ENCODE measurements at regions not wholly inside any gene's neighbourhood (a gene's known extent, or its start where the extent isn't known, plus 50 kb on each side); places are given as distances from the start of the nearest gene placed in this dataset.
"Not testable (repeated sequence)": the region's sequence is repeated elsewhere in the genome, so short reads cannot be mapped to it uniquely, and the experiment has no call there.

- Mint-ChIP-seq H3K4me1 (ENCODE audit: insufficient read depth, unreplicated experiment) (no peaks in the 10 kb centered on the region), H3K27ac (ENCODE audit: low read depth, unreplicated experiment) (no peak overlapping the region), H3K36me3 (ENCODE audit: insufficient read depth, unreplicated experiment) (no peaks in the 10 kb centered on the region), H3K4me3 (ENCODE audit: unreplicated experiment) (no peak overlapping the region), H3K27me3 (ENCODE audit: insufficient read depth, unreplicated experiment) (no peaks in the 10 kb centered on the region), H3K9me3 (ENCODE audit: unreplicated experiment) (no peaks in the 10 kb centered on the region)
- intact Hi-C loops (cut with micrococcal nuclease) = no loop called here
- CTCF ChIA-PET = no interaction called here
- no peak for TF ChIP-seq CTCF (IDR thresholded peaks at IDR 0.05; ENCODE audit: unreplicated experiment)
- no TSS peak for BruUV-seq (replicated peaks)
- POLR2A ChIA-PET = no interaction called here
- DNase-seq (ENCODE audit: unreplicated experiment) = no peak
Observed at GRCh38 chr4:159864337-159864736, 761.5 kb downstream of the RAPGEF2 start.

GRCh38 chr4:159867673-159868072, 764.8 kb downstream of the RAPGEF2 start:
- peak; percentile 1 for DNase-seq (ENCODE audit: unreplicated experiment)
- no TSS peak for BruUV-seq (replicated peaks)
- H3K27me3 Mint-ChIP-seq (ENCODE audit: insufficient read depth, unreplicated experiment) = no peaks in the 10 kb centered on the region
- H3K27ac Mint-ChIP-seq (ENCODE audit: low read depth, unreplicated experiment) = no peak overlapping the region
- peaks cover 7% of the 10 kb centered on the region for H3K9me3 Mint-ChIP-seq (ENCODE audit: unreplicated experiment)
- CTCF ChIA-PET = no interaction called here
- intact Hi-C loops (cut with micrococcal nuclease) = no loop called here
- H3K4me1 Mint-ChIP-seq (ENCODE audit: insufficient read depth, unreplicated experiment) = no peaks in the 10 kb centered on the region
- no peak overlapping the region for H3K4me3 Mint-ChIP-seq (ENCODE audit: unreplicated experiment)
- no peak for TF ChIP-seq CTCF (IDR thresholded peaks at IDR 0.05; ENCODE audit: unreplicated experiment)
- POLR2A ChIA-PET = no interaction called here
- H3K36me3 Mint-ChIP-seq (ENCODE audit: insufficient read depth, unreplicated experiment) = no peaks in the 10 kb centered on the region

- H3K27me3 Mint-ChIP-seq (ENCODE audit: insufficient read depth, unreplicated experiment); H3K27ac Mint-ChIP-seq (ENCODE audit: low read depth, unreplicated experiment); intact Hi-C loops (cut with micrococcal nuclease); H3K36me3 Mint-ChIP-seq (ENCODE audit: insufficient read depth, unreplicated experiment); POLR2A ChIA-PET; H3K4me3 Mint-ChIP-seq (ENCODE audit: unreplicated experiment); BruUV-seq (replicated peaks); DNase-seq (ENCODE audit: unreplicated experiment); H3K4me1 Mint-ChIP-seq (ENCODE audit: insufficient read depth, unreplicated experiment): not testable (repeated sequence)
- CTCF ChIA-PET = interaction anchor here (0.7 to 0.9 kb wide), 2 partner anchors 11 to 494 kb away, joined by 4 to 5 read pairs; no protein-coding TSS in a partner anchor
- peaks cover 11% of the 10 kb centered on the region for H3K9me3 Mint-ChIP-seq (ENCODE audit: unreplicated experiment)
Observed at GRCh38 chr4:159868936-159869335, 766.1 kb downstream of the RAPGEF2 start.

GRCh38 chr4:159871141-159871540, 768.3 kb downstream of the RAPGEF2 start:
- ChIA-PET POLR2A (no interaction called here), CTCF (no interaction called here)
- BruUV-seq (replicated peaks) = no TSS peak
- Mint-ChIP-seq H3K4me1 (ENCODE audit: insufficient read depth, unreplicated experiment) (no peaks in the 10 kb centered on the region), H3K9me3 (ENCODE audit: unreplicated experiment) (peaks cover 15% of the 10 kb centered on the region), H3K4me3 (ENCODE audit: unreplicated experiment) (no peak overlapping the region), H3K27ac (ENCODE audit: low read depth, unreplicated experiment) (no peak overlapping the region), H3K36me3 (ENCODE audit: insufficient read depth, unreplicated experiment) (no peaks in the 10 kb centered on the region), H3K27me3 (ENCODE audit: insufficient read depth, unreplicated experiment) (no peaks in the 10 kb centered on the region)
- DNase-seq (ENCODE audit: unreplicated experiment) = no peak
- intact Hi-C loops (cut with micrococcal nuclease) = no loop called here
- no peak for TF ChIP-seq CTCF (IDR thresholded peaks at IDR 0.05; ENCODE audit: unreplicated experiment)

GRCh38 chr4:159881158-159881557, 778.3 kb downstream of the RAPGEF2 start:
- BruUV-seq (replicated peaks) = no TSS peak
- no peaks in the 10 kb centered on the region for H3K36me3 Mint-ChIP-seq (ENCODE audit: insufficient read depth, unreplicated experiment)
- ChIA-PET POLR2A (no interaction called here), CTCF (no interaction called here)
- DNase-seq (ENCODE audit: unreplicated experiment) = no peak
- no peaks in the 10 kb centered on the region for H3K27me3 Mint-ChIP-seq (ENCODE audit: insufficient read depth, unreplicated experiment)
- no peak overlapping the region for H3K27ac Mint-ChIP-seq (ENCODE audit: low read depth, unreplicated experiment)
- H3K9me3 Mint-ChIP-seq (ENCODE audit: unreplicated experiment) = no peaks in the 10 kb centered on the region
- no peak for TF ChIP-seq CTCF (IDR thresholded peaks at IDR 0.05; ENCODE audit: unreplicated experiment)
- H3K4me1 Mint-ChIP-seq (ENCODE audit: insufficient read depth, unreplicated experiment) = no peaks in the 10 kb centered on the region
- H3K4me3 Mint-ChIP-seq (ENCODE audit: unreplicated experiment) = no peak overlapping the region
- intact Hi-C loops (cut with micrococcal nuclease) = no loop called here
